HG02623 (cell line): ENCODE measurements at regions not wholly inside any gene's neighbourhood (a gene's known extent, or its start where the extent isn't known, plus 50 kb on each side); places are given as distances from the start of the nearest gene placed in this dataset.

Source experiments
- ATAC-seq: cut with Tn5 transposase; IDR thresholded peaks from one replicate; pipeline ENCODE4 v1.9.1; 2021; ENCODE audit warnings: moderate library complexity; ENCODE audit not compliant: unreplicated experiment

DNA sequence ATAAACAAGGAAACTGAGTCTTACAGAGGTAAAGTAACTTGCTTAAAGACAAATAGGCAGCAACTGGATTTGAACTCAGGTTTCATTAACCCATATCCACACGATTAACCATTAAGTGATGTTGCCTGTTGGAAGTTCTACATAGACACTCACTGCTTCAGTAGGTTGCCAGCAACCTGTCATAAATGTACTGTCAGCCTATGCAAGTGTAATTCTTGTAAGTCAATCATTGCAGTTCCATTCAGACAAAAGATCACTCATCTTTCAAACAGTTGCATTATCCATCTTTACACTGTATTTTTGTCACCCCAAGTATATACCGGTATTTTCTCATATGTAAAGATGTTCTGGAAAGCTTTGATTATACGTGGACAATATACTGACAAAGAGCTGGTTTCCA, 676.9 kb upstream of the PCDH20 start:
- no peak for ATAC-seq

- no peak for ATAC-seq
Measured at GRCh38 chr13:62088165-62088564, 672.5 kb upstream of the PCDH20 start.

DNA sequence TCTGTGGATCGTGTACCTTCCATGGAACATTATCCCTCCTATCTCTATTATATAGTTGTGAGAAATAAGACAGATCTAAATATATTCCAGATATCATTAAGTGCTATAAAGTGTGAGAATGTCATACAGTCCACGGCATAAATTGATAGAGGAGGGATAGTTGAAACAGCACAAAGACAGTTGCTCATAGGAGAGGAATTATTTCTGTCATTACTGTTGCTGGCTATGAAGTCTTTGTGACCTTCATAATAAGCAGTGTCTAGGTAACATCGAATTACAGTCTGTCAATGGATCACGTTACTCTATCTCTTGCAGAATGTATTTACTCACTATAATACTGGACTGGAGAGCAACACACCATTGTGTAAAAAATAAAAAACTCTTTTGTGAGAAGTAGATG, 671.5 kb upstream of the PCDH20 start:
- ATAC-seq = no peak

GRCh38 chr13:62085337-62086229, 669.9 kb upstream of the PCDH20 start:
- ATAC-seq = no peak

DNA sequence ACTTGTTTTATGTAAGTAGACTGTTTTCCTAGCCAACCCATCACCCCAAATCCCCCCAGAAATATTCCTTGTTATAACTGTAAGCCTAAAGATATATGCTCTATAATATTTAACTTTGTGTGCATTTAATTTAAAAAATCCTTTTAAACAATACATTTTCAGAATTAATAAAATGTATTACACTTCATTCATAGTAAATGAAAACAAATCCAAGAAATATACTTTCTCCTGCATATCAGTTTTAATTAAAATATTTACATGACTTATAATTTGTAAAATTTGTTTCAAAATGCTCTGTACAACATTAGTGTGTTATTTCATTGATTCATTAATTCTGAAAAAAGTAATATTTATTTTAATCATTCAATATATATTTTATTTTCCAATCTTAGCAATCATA, 669.1 kb upstream of the PCDH20 start:
- ATAC-seq = no peak

GRCh38 chr13:62067821-62068220, 652.2 kb upstream of the PCDH20 start:
- no peak for ATAC-seq

DNA sequence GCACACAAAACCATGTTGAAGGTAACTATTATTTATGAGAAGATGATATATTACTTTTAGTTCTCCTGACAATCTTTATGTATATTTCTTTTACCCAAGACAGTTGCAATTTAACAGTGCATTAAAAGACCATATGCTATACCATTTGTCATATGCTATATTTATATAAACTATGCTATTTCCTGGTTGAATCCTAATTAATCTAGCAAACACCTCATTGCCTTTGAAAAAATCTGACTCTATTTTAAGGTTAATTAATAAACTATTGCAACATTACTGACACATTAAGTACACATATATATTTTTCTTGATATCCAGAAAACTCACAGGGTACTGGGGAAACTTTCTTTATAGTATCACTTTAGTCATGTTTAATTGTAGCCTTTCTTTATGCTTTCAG, 649.4 kb upstream of the PCDH20 start:
- ATAC-seq = no peak

- no peak for ATAC-seq
Measured at GRCh38 chr13:62061751-62062150, 646.1 kb upstream of the PCDH20 start.

- no peak for ATAC-seq
Measured at GRCh38 chr13:62060570-62060969, 644.9 kb upstream of the PCDH20 start.

- no peak for ATAC-seq
Measured at GRCh38 chr13:62057286-62057685, 641.6 kb upstream of the PCDH20 start.

DNA sequence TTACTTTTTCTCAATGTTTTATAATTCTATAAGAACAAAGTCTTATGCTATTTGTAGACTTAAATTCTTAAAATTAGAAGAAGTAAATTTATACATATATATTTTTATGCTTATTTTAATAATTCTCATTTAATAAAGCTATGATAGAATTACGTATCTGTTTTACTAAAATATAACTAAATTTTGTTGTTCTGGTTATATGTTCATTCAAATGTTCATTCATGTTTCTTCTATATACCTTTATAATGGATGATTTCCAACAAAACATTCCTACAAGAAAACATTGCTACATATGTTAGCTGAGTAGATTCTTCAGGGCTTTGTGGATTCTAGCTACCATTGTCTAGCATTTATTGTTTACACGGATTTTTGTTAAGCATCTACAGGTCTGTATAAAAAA, 634.3 kb upstream of the PCDH20 start:
- no peak for ATAC-seq

GRCh38 chr13:62046512-62046911, 630.9 kb upstream of the PCDH20 start:
- no peak for ATAC-seq

DNA sequence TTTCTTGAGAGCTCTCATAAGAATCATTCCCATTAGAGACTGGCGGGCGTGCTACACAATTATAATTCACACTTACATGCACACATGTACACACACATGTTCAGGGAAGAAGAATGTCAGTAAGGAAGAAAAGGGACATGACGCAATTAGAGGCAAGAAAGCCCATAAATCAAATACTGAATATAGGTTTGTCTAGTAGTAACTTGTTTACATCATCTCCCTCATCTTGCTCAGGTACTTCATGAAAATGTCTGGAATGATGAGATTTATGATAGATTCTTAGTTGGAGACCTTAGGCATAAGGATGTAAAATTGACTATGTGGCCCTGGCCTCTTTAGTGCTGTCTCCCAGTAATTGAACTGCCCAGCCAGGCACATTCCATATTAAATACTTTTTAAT, 628.0 kb upstream of the PCDH20 start:
- no peak for ATAC-seq

DNA sequence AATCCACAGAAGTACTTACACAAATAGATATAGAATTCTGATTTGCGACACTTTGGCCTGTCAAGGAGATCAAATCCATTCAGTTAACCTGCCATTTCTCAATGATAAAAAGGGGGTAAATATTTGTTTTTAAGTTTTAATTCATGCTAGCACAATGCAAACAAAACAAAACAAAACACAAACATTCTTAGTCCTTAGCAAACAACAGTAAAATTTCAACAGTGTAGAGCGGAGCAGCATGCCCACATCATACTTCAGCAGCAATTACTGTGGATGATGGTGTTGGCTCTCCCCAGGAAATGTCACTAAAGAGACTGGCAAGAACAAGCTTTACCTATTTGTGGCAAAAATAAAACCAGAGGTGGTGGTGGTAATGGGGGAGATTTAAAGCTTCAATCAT, 625.2 kb upstream of the PCDH20 start:
- no peak for ATAC-seq

- no peak for ATAC-seq
Measured at GRCh38 chr13:62040078-62040477, 624.4 kb upstream of the PCDH20 start.

DNA sequence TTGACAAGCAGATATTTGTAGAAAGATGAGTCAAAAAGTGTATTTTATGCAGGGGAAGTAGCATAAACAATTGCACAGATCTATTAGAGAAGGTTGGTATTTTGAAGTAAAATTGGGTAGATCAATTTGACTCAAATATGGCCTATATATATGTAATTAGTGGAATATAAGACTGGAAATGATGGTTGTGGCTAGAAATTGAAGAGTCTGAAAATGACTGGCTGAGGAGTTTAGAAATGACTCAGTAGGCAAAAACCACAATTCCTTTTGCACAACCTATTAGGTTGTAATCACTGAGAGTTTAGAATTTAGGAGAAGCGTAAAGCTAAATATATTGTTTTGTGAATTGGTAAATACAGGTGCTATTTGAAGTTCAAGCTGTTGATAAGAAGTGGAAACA, 622.6 kb upstream of the PCDH20 start:
- no peak for ATAC-seq

- ATAC-seq = no peak
Measured at GRCh38 chr13:62035981-62036380, 620.3 kb upstream of the PCDH20 start.

DNA sequence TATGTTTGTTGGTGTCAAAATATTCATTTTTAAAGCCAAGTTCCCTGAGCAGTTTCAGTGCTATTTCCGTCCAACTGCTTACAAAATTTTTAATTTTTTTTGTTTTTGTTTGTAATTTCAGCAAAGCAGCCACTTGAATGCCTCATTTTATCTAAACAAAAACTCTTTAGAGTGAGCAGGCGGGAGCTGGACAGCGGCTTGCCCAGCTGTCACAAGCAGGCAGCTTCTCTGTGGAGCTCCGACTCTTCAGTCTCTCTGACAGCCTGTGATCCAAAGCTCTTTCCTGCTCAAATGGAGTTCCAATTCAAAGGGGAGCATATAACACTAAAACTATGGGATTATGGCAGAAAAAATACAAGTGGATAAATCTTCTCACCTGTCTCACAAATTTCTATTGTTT, 618.3 kb upstream of the PCDH20 start:
- ATAC-seq = no peak

GRCh38 chr13:62022369-62022768, 606.7 kb upstream of the PCDH20 start:
- no peak for ATAC-seq

GRCh38 chr13:62019858-62020257, 604.2 kb upstream of the PCDH20 start:
- ATAC-seq = no peak

DNA sequence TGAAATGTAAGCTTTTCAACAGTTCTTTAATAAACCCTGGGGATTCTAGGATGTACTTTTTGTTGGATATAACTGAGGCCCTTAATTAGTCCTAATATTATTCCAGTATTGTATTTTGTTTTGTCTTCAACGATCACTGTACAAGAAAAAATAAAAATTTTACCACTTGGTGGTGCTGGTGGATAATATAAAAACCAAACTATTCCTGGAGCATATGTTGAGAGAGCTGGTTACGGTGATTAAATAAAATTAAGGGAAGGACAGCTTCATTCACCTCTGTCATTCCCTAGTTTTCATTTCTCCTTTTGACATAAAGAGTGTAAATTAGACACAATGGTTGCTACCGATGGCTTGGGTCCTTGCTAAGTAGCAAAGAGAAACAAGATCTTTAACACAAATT, 598.6 kb upstream of the PCDH20 start:
- no peak for ATAC-seq

DNA sequence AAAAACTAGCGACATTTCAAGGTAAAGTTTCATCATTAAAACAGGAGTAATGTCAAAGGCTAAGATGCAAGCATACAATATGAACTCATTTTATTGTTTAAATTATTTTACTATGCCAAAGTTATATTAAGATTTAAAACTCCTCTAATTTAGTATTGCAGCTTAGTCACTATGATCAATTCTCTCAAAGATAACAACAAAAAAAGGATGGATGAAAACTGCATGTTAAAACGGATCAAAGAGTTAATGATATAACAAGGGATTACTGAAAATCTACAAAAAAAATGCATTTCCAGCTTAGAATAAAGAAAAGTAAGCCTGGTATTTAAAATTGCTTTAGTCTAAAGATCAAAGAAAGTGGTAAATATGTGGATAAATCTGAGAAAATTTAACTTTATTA, 587.8 kb upstream of the PCDH20 start:
- ATAC-seq = no peak

GRCh38 chr13:61994174-61994573, 578.5 kb upstream of the PCDH20 start:
- ATAC-seq = no peak
